ENCODE measurements at regions not wholly inside any gene's neighbourhood (a gene's known extent, or its start where the extent isn't known, plus 50 kb on each side); places are given as distances from the start of the nearest gene placed in this dataset.
A peak's percentile ranks its signal among the peaks of the same experiment; 100 is the strongest.

DNA sequence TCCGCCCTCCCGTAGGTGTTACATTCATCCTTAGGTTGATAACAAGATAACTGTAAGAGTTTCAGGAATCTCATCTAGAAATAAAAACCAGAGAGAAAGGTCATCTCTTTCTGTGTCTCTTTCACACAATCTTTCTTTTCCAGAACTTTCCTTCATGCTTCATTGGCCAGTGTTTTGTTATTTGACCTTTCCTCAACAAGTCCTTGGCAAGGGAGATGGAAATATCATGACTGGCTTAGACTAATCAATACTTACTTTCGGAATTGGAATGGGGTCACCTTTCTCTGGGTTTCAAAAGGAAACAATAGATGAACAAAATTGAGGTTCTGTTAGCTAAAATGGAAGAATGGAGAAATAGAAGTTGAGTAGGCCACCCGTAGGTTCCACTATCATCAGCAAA is 72.9 kb upstream of the PPP2R5A start:
- peaks cover 3% of the 10 kb centered on the region for H3K4me1 ChIP-seq (ENCODE audit: low read depth)
- H3K36me3 ChIP-seq, result no peaks in the 10 kb centered on the region
- H3K9me3 ChIP-seq (ENCODE audit: low read depth), result no peaks in the 10 kb centered on the region
- H3K27ac ChIP-seq, result no peak overlapping the region
- no peak for TF ChIP-seq CTCF (IDR thresholded peaks at IDR 0.05; ENCODE audit: low read depth, low read length)
- H3K27me3 ChIP-seq, result no peaks in the 10 kb centered on the region
- no peak overlapping the region for H3K4me3 ChIP-seq
- no peak for DNase-seq (ENCODE audit: low read depth in 1 of 2, low spot score in 1 of 2)

GRCh38 chr1:212212906-212213305 is 72.3 kb upstream of the PPP2R5A start:
- no peak overlapping the region for H3K4me3 ChIP-seq
- peak in 1 of 2 donors; percentile 73 for DNase-seq (ENCODE audit: low read depth in 1 of 2, low spot score in 1 of 2)
- H3K27ac ChIP-seq, result no peak overlapping the region
- no peak for TF ChIP-seq CTCF (IDR thresholded peaks at IDR 0.05; ENCODE audit: low read depth, low read length)
- no peaks in the 10 kb centered on the region for H3K27me3 ChIP-seq
- no peaks in the 10 kb centered on the region for H3K36me3 ChIP-seq
- H3K9me3 ChIP-seq (ENCODE audit: low read depth), result no peaks in the 10 kb centered on the region
- peaks cover 5% of the 10 kb centered on the region for H3K4me1 ChIP-seq (ENCODE audit: low read depth)

- Histone ChIP-seq H3K4me1 (ENCODE audit: low read depth) (peaks cover 14% of the 10 kb centered on the region), H3K4me3 (no peak overlapping the region), H3K27ac (no peak overlapping the region), H3K9me3 (ENCODE audit: low read depth) (no peaks in the 10 kb centered on the region), H3K27me3 (no peaks in the 10 kb centered on the region), H3K36me3 (no peaks in the 10 kb centered on the region)
- DNase-seq (ENCODE audit: low read depth in 1 of 2, low spot score in 1 of 2), result peak in 1 of 2 donors; percentile 32
- TF ChIP-seq CTCF (IDR thresholded peaks at IDR 0.05; ENCODE audit: low read depth, low read length), result no peak
Observed at GRCh38 chr1:212213784-212214183, 71.4 kb upstream of the PPP2R5A start.

DNA sequence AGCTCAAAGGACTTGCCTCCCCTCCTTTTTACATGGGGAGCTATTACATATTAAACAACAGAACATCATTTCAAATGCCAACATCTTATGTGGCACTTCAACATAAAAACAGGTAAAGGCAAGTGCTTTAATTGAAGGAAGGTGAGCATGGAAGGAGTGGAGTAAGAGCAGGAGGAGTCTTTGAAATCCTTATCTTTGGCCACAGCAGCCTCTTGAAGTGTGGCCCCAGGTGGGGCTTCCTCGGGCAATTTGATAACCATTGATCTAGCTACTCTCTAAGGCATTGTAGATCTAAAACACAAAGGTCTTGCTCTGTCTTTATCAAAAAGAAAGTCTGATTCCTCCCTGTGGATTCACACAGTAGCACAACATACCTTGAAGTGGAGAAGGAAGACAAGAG is 70.9 kb upstream of the PPP2R5A start:
- Histone ChIP-seq H3K36me3 (no peaks in the 10 kb centered on the region), H3K27me3 (no peaks in the 10 kb centered on the region), H3K9me3 (ENCODE audit: low read depth) (no peaks in the 10 kb centered on the region), H3K4me3 (no peak overlapping the region), H3K4me1 (ENCODE audit: low read depth) (peaks cover 19% of the 10 kb centered on the region), H3K27ac (no peak overlapping the region)
- no peak for TF ChIP-seq CTCF (IDR thresholded peaks at IDR 0.05; ENCODE audit: low read depth, low read length)
- no peak for DNase-seq (ENCODE audit: low read depth in 1 of 2, low spot score in 1 of 2)

DNA sequence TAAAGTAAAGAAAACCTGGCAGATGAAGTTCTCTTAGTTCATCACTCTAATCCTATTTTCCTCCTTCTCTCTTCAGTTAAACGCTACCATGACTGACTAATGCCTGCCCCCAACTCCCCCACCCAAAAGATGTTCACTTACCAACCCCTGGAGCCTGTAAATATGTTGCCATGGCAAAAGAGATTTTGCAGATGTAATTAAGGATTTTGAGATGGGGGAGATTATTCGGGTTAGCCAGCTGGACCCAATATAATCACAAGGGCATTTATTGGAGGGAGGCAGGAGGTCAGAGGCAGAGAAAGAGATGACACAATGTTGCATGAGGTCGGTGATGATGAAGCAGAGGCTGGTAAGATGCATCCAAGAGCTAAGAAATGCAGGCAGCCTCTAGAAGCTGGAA is 69.3 kb upstream of the PPP2R5A start:
- DNase-seq (ENCODE audit: low read depth in 1 of 2, low spot score in 1 of 2), result no peak
- H3K4me3 ChIP-seq, result no peak overlapping the region
- no peaks in the 10 kb centered on the region for H3K27me3 ChIP-seq
- H3K4me1 ChIP-seq (ENCODE audit: low read depth), result peaks cover 32% of the 10 kb centered on the region
- no peaks in the 10 kb centered on the region for H3K36me3 ChIP-seq
- no peak for TF ChIP-seq CTCF (IDR thresholded peaks at IDR 0.05; ENCODE audit: low read depth, low read length)
- H3K27ac ChIP-seq, result no peak overlapping the region
- no peaks in the 10 kb centered on the region for H3K9me3 ChIP-seq (ENCODE audit: low read depth)

DNA sequence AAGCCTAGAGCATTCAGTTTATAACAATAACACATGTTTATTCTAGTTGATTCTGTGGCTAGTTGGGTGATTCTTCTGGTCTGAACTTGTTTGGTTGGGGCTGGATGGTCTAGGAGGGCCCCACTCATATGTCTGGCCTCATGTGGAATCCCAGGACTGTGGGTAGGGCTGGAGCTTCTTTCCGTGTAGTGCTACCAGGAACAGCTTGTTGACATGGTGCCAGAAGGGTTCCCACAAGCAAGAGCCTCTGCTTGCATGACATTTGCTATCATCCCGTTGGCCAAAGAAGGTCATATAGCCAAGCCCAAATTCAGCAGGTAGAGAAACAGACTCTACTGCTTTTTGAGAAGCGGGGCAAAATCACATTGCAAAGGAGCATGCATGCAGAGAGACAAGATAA is 67.6 kb upstream of the PPP2R5A start:
- Histone ChIP-seq H3K9me3 (ENCODE audit: low read depth) (no peaks in the 10 kb centered on the region), H3K36me3 (no peaks in the 10 kb centered on the region), H3K27me3 (no peaks in the 10 kb centered on the region), H3K4me1 (ENCODE audit: low read depth) (peaks cover 34% of the 10 kb centered on the region), H3K4me3 (no peak overlapping the region), H3K27ac (no peak overlapping the region)
- no peak for DNase-seq (ENCODE audit: low read depth in 1 of 2, low spot score in 1 of 2)
- TF ChIP-seq CTCF (IDR thresholded peaks at IDR 0.05; ENCODE audit: low read depth, low read length), result no peak

All from cardiac muscle cell (in vitro differentiated cells and primary cell).